Hypothalamus (tissue), 51 donors: ENCODE measurements at regions not wholly inside any gene's neighbourhood (a gene's known extent, or its start where the extent isn't known, plus 50 kb on each side); places are given as distances from the start of the nearest gene placed in this dataset.

ENCODE experiments used
- DNase-seq, 51 donors: peaks; one replicate each; lab custom pipeline; 2025; lab: John Stamatoyannopoulos, UW

GRCh38 chr9:118276784-118277183, 572.6 kb downstream of the TLR4 start:
- DNase-seq = no peak

- DNase-seq = no peak
These were observed 577.6 kb downstream of the TLR4 start for GRCh38 chr9:118281772-118282171.

GRCh38 chr9:118283488-118283887, 579.3 kb downstream of the TLR4 start:
- DNase-seq = no peak

- no peak for DNase-seq
These were observed 585.9 kb downstream of the TLR4 start for GRCh38 chr9:118290116-118290515.

- DNase-seq = no peak
These were observed 591.2 kb downstream of the TLR4 start for GRCh38 chr9:118295413-118295812.

GRCh38 chr9:118302721-118303120, 598.5 kb downstream of the TLR4 start:
- no peak for DNase-seq

GRCh38 chr9:118303216-118303615, 599.0 kb downstream of the TLR4 start:
- no peak for DNase-seq

GRCh38 chr9:118305331-118305730, 601.1 kb downstream of the TLR4 start:
- DNase-seq = peak in 3 of 51 donors; percentile 1 to 2 (median 1)

- no peak for DNase-seq
These were observed 602.6 kb downstream of the TLR4 start for GRCh38 chr9:118306801-118307200.

GRCh38 chr9:118313965-118314364, 609.8 kb downstream of the TLR4 start:
- DNase-seq = no peak

- no peak for DNase-seq
These were observed 612.7 kb downstream of the TLR4 start for GRCh38 chr9:118316831-118317343.

- DNase-seq = peak in 1 of 51 donors; percentile 14
These were observed 614.7 kb downstream of the TLR4 start for GRCh38 chr9:118318770-118319431.

- DNase-seq = no peak
These were observed 617.6 kb downstream of the TLR4 start for GRCh38 chr9:118321788-118322187.

- no peak for DNase-seq
These were observed 620.5 kb downstream of the TLR4 start for GRCh38 chr9:118324706-118325105.

GRCh38 chr9:118325757-118326156, 621.6 kb downstream of the TLR4 start:
- DNase-seq = no peak

- DNase-seq = no peak
These were observed 622.1 kb downstream of the TLR4 start for GRCh38 chr9:118326326-118326725.

- no peak for DNase-seq
These were observed 626.2 kb downstream of the TLR4 start for GRCh38 chr9:118330191-118330986.

GRCh38 chr9:118331622-118332045, 627.4 kb downstream of the TLR4 start:
- DNase-seq = no peak

GRCh38 chr9:118336250-118336942, 632.2 kb downstream of the TLR4 start:
- no peak for DNase-seq

- DNase-seq = no peak
These were observed 632.7 kb downstream of the TLR4 start for GRCh38 chr9:118336943-118337330.

- DNase-seq = no peak
These were observed 655.8 kb downstream of the TLR4 start for GRCh38 chr9:118360036-118360435.
